Activated CD8-positive, alpha-beta memory T cell treated with anti-CD3 and anti-CD28 coated beads, Interleukin-2, amount 50 U/mL, for 24 hours (primary cell): ENCODE measurements at regions not wholly inside any gene's neighbourhood (a gene's known extent, or its start where the extent isn't known, plus 50 kb on each side); places are given as distances from the start of the nearest gene placed in this dataset.

Experiments used
- DNase-seq: peaks from one replicate; pipeline ENCODE4 v3.0.0-alpha.2; 2020; ENCODE audit errors: extremely low read depth

DNA sequence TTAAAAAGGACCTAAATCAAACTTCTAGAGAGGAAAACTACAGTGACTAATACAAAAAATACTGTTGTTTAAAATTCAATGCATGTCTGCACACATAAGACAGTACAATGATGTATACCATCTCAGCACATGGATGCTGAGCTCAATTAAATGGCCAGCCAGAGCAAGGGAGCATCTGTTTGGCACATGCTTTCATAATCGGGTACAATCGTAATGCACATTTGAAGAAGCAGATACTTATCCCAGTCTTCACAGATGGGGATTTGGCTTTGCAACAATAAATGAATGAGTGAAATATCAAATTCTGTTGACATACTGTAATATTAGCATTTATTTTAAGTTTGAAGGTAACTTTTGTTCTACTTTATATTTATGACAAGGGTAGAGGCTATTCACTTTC lies 187.8 kb downstream of the CRPPA start:
- DNase-seq, result no peak

DNA sequence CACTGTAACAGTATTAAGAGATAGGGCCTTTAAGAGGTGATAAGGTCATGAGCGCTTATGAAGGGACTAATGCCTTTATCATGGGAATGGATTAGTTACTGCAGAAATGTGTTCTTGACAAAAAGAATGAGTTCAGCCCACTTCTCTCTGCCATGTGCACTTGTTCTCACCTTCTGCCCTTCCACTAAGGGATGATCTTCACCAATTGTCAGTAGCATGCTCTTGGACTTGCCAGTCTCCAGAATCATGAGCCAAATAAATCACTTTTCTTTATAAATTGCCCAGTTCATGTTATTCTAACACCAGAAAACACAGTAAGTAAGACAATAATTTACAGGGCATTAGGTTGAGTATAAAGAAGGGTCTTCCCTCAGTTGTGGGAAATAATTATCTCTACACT lies 189.1 kb downstream of the CRPPA start:
- DNase-seq, result no peak

DNA sequence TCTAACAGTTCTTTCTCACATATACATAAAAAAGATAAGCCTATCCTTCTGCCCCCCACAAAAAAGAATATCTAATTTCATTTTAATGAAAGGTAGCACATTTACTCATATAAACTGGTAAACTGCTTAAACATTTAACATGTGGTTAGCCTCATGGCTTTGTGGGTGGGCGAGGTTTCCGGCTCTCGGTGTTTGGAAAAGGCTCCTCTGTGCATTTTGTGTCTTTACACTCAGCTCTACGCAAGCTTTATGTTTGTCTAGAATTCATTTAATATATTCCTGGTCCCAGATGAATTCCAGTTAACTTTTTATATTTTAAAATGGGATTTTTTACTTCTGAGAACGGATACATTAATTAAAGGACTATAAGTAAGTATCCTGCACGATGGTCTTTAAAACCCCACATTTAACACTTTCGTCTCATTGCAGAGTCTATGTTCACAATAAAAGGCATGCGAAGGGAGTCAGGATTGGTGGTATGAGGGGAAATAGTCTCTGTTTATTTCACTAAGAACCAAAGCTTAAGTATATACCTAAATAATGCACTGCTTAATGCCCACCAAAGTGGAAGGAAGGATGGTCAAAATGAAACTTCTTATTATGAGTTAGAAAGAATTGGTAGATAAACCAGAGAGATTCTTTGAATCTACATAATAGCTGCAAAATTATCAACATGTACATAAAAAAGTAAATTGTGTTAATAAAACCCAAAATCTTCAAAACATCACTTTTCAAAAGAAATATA lies 197.2 kb downstream of the CRPPA start:
- peak; percentile 30 for DNase-seq

DNA sequence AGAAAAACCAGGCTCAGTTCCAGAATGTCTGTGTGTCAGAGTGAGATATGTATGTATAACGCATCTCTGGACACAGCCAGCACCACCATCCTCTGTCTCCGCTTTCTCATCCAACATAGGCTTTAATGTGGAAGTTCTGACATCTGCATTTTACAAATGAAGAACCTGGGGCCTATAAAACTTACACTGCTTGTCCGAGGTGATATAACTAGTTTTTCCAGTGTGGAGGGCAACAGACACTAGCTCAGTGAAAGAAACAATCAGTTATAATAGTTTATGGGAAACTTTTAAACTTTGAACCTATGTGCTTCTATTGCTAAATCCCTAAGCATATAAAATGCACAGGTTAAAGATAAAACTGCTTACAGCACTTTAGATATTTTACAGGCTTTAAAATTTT lies 208.7 kb downstream of the CRPPA start:
- DNase-seq, result no peak

- DNase-seq, result no peak
Observed at GRCh38 chr7:16212032-16212431, 209.3 kb downstream of the CRPPA start.

GRCh38 chr7:16211402-16211925 lies 209.9 kb downstream of the CRPPA start:
- no peak for DNase-seq

GRCh38 chr7:16210171-16210570 lies 211.2 kb downstream of the CRPPA start:
- no peak for DNase-seq

- no peak for DNase-seq
Observed at GRCh38 chr7:16207321-16207720, 214.0 kb downstream of the CRPPA start.

- no peak for DNase-seq
Observed at GRCh38 chr7:16205466-16205865, 215.9 kb downstream of the CRPPA start.

- no peak for DNase-seq
Observed at GRCh38 chr7:16204953-16205352, 216.4 kb downstream of the CRPPA start.

DNA sequence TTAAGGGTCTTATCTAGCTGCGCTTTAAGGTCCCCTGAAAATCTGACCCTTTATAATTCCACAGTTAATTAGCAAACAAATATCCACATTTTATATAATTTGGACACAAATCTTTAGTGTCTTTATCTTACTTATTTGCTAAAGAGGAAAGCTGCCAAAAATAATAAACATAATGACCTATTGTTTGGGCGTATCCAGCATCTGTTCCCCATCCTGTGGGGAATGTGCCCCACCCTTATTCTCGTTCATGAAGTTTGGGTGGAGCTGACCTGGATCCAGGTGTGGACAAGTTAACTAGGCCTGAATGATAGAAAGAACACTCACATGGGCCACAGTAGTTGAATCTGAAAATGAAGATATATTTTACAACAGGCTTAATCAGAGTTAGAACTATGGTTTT lies 218.3 kb downstream of the CRPPA start:
- DNase-seq, result no peak

DNA sequence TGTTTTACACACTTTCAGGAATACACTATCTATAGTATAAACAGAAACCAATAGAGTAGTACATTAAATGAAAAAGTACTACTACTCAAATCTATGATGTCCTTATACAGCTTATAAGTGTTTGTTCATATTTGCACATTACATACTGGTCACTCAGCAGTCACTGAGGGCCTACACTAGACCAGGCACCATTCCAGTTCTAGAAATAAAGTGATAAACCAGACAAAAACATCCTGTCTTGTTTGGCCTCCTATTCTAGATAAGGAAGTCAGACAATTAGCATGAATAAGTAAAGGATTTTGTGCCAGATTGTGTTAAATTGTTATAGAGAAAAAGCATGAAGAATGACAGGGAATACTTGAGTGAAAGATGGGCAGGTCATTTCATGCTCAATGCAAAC lies 219.0 kb downstream of the CRPPA start:
- DNase-seq, result no peak

DNA sequence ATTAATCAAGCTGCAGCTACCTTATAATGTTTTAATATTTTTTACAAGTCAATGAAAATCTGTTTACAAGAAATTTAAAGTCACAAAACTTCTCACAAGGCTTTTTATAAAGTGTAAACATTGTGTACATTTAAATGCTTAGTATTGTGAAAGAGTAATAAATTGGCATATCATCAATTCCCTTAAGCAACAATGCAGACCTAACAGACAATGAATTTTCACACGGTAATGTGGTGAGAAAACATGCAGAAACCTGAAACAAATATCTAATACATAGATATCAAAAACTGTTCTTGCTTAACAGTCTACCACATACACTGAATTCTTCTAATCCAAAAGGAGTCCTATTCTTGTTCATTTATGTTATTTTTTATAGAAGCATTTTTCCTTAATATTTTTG lies 220.7 kb downstream of the CRPPA start:
- DNase-seq, result no peak

GRCh38 chr7:16193631-16194030 lies 227.7 kb downstream of the CRPPA start:
- no peak for DNase-seq

GRCh38 chr7:16189026-16189715 lies 232.2 kb downstream of the CRPPA start:
- no peak for DNase-seq

DNA sequence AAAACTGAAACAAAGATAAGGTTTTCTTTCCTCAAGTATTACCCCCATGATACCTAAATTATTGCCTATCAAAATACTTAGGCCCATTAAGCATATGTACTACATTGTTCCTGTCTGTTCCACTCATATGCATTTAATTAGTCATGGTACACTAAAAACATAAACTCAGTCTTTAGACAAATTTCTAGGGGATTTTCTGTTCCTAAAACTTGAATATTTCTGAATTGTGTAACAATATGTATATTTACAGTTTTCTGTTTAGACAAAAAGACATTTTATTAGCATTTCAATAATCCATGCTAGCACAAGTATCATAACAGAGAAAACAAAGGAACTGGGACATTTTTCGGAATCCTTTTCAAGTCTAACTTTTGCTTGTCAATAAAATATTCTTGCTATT lies 234.2 kb downstream of the CRPPA start:
- no peak for DNase-seq

DNA sequence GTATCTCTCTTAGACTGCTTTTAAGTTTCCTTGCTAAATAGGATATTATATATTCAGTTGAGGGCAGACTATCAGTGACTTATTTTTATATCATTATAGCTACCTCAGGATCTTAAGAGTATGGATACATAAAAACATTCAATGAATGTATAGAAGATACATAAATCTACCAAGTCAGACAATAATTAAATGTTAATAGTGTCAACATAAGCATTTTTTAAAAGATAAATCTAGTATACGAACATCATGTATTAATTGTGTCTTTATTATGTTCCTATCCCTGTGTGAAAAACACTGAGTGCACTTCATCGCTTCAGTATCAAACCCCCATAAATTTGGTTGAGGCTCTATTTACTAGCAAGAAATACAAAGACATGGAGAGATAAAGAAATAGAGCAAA lies 242.8 kb downstream of the CRPPA start:
- no peak for DNase-seq

- DNase-seq, result no peak
Observed at GRCh38 chr7:16178092-16178491, 243.2 kb downstream of the CRPPA start.

DNA sequence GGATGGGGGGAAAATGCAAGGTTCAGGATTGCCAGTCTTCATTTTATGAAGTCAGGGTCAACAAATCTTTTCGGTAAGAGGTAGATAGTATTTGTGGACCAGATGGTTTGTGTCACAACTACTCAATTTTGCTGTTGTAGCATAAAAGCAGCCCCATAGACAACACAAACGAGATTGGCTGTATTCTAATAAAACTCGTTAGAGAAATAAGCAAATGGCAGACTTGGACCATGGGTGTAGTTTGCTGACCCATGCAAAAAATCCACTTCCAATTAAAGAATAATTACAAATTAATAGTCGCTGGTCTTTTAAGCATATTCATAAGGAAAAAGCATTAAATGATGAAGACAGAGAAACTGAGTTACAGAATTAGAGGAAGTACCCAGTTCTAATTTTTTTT lies 247.1 kb downstream of the CRPPA start:
- no peak for DNase-seq

DNA sequence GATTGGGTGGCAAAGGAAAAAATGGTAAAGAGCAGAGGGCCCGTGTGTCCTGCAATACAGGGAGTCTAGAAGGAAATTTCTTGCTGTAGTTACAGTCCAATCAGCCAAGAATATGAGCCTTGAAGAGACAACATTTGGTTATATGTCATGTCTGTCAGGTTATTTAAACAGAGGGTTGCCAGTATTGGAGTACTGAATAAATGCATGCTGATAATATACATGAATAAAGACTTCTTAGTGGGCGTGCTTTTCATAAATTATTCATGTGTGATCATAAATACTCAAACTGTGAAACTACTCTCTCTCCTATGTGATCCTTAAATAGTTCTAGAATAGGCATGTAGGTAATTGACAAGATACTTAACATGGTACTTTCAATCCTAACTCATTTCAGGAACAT lies 249.0 kb downstream of the CRPPA start:
- no peak for DNase-seq

DNA sequence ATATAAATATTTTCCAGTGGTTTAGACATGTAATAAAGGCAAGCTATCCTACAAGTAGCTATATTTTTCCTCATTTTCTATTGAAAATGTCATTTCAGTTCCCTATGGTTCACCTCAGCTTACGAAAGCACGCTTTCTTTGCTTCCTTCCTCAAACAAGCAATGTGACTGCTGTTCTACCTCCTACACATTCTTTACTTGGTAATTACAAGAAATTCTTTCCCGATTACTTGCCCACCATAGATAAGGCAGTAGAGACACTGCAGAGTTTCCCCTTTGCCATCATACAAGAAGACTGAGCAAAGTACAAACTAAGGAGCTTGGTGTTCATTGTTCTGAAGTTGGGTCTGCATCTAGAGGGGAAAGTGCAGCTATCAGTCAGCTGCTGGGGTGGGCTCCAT lies 249.4 kb downstream of the CRPPA start:
- DNase-seq, result no peak

DNA sequence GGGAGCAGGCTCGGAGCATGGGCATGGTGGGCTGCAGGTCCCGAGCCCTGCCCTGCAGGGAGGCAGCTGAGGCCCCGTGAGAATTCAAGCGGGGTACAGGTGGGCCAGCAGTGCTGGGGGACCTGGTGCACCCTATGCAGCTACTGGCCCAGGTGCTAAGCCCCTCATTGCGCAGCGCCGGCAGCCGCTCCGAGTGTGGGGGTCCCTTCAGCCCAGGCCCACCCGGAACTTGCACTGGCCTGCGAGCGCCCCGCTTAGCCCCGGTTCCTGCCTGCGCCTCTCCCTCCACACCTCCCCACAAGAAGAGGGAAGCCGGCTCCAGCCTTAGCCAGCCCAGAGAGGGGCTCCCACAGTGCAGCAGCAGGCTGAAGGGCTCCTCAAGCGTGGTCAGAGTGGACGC lies 250.7 kb downstream of the CRPPA start:
- no peak for DNase-seq

DNA sequence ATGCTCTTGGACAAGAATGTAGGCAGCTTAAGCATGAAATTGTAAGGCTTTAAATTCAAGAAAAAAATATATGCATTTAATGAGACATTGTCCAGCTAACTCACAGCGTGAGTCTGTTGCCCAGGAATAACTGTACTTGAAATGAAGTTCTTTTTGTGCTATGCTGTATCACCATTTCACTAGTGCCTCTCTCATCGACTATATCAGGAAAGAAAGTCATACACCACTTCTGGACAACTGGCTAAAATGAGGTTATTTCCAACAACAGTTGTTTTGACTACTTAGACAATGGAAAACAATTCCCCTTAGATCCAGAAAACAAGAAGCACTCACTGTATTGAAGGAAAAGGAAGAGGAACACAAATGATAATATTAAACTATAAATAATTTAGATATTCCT lies 251.8 kb downstream of the CRPPA start:
- DNase-seq, result no peak
